GM11168 (cell line): ENCODE measurements at regions not wholly inside any gene's neighbourhood (a gene's known extent, or its start where the extent isn't known, plus 50 kb on each side); places are given as distances from the start of the nearest gene placed in this dataset.
"Not testable (repeated sequence)": the region's sequence is repeated elsewhere in the genome, so short reads cannot be mapped to it uniquely, and the experiment has no call there.

Source experiments
- in situ Hi-C: fragments of 300-500 bp; cut with MboI; formaldehyde crosslinking; loops from one replicate; pipeline ENCODE4 v1.12.0; 2022; ENCODE audit warnings: low sequenced_read_pairs; ENCODE audit not compliant: unreplicated experiment

DNA sequence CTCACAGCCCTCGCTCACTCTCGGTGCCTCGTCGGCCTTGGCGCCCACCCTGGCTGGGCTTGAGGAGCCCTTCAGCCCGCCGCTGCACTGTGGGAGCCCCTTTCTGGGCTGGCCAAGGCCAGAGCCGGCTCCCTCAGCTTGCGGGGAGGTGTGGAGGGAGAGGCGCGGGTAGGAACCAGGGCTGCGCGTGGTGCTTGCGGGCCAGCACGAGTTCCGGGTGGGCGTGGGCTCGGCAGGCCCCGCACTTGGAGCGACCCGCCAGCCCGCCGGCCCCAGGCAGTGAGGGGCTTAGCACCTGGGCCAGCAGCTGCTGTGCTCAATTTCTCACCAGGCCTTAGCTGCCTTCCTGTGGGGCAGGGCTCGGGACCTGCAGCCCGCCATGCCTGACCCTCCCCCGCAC lies 202.4 kb upstream of the PRSS16 start:
- in situ Hi-C loops, result not testable (repeated sequence)

DNA sequence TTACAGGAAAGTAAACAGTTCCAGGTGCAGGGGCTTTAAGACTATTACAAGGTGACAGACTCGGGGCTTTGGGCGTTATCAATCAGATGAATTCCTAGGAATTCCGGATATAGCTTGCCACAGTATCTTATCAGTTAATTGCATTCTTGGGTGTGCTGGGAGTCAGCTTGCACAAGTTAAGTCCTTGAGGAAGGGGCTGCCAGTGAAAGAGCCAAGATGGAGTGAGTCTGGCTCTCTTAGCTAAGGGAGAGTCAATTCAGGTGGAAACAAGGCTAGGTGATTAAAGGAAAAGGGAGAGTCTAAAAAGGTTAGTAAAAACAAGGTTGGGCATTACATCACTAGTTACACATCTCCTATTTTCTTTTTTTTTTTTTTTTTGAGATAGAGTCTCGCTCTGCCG lies 199.8 kb upstream of the PRSS16 start:
- in situ Hi-C loops, result not testable (repeated sequence)

DNA sequence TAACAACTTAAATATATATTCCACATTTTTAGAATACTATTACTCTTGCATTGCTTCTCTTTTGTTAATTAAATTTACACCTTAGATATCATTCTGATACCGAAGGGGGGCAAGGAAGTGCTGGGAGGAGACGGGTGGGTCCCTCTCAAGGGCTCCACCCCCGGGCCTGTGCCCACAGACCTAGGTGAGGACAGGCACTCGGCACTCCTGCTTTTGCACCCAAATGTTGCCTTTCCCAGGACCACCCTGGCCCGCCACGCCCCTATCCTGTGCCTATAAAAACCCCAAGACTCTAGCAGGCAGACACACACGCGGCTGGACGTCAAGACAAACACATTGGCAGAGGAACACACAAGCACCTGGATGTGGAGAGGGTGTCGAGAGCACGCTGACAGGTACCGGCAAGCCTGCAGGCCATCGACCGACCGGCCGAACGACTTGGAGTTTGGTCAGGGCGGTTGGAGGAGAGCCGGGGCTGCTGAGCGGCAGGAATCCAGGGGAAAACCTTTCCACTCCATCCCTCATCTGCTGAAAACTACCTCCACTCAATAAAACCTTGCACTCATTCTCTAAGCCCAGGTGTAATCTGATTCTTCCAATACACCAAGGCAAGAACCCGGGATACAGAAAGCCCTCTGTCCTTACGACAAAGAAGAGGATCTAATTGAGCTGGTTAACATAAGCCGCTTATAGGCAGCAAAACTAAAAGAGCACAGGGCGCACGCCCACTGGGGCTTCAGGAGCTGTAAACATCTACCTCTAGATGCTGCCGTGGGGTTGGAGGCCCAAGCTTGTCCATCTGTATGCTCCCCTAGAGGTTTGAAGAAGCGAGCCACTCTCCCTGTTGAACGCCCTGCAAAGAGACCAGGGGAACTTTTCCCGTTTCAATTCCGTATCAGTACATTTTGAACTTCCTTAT lies 197.4 kb upstream of the PRSS16 start:
- in situ Hi-C loops, result no loop called here

DNA sequence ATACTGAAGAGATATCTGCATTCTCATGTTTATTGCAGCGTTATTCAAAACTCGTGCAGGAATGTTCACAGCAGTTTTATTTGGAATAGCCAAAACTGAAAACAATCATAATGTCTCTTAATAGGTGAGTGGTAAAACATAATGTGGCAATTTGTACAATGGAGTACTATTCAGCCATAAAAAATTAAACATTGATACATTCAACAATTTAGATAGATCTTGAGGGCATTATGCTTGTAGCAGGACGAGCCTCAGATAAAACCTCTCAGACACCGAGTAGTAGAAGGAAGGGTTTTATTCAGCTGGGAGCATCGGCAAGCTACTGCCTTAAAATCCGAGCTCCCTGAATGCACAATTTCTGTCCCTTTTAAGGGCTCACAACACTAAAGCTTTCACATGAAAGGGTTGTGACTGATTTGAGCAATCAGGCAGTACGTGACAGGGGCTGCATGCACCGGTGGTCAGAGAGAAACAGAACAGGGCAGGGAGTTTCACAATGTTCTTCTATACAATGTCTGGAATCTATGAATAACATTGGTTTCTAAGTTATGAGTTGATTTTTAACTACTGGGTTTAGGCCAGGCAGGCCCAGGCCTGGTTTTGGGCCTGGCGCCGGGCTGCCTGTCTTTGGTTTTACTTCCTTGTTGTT lies 195.3 kb upstream of the PRSS16 start:
- in situ Hi-C loops, result not testable (repeated sequence)

DNA sequence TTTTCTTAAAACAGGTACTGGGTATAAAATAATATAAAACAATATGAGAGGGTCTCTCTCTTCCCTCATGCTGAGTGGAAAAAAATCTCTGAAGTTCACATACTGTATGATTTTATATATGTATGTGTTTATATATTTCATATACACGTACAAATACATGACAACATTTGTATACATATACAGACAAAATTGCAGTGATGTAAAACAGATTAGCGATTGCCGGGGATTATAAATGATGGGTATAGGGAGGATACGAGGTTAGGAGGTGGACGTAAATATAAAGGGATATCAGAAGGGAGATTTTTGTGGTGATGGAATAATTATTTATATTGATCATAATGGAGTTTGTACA lies 194.8 kb upstream of the PRSS16 start:
- in situ Hi-C loops, result no loop called here

DNA sequence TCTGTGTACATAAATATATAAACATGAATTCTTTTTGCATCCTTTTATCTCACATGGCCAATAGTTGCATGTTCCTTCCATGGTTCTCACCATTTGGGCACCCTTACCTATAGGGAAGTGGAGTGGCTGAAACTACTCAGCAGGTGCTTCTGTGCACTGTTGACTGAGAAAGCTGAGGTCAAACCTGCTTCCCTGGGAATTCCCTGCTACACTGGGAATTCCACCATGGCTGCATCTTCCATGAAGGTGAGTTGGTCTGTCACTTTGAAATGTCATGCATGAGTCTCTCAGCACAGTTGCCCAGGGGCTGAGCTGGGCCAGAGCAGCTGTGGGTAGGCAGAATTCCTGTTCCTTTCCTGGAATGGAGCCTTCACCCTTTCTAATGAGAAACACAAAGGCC lies 193.8 kb upstream of the PRSS16 start:
- in situ Hi-C loops, result no loop called here

DNA sequence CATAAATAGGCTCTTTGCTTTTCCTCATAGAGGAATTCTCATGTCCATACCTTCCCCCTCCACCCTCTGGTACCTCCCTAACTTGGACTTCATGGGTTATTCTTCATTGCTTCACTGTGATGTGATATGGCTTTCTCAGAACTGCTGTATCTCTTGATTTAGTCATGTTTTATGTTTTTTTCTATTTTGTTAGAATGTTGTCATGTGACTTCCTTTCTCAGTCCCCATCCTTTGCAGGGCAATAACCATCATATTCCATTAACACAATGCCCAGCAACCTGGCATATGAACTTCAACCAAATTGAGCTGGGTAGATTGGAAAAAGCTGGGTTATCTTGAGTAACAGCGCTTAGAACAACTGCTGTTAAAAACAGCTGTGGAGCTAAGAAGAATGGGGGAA lies 190.9 kb upstream of the PRSS16 start:
- in situ Hi-C loops, result no loop called here

DNA sequence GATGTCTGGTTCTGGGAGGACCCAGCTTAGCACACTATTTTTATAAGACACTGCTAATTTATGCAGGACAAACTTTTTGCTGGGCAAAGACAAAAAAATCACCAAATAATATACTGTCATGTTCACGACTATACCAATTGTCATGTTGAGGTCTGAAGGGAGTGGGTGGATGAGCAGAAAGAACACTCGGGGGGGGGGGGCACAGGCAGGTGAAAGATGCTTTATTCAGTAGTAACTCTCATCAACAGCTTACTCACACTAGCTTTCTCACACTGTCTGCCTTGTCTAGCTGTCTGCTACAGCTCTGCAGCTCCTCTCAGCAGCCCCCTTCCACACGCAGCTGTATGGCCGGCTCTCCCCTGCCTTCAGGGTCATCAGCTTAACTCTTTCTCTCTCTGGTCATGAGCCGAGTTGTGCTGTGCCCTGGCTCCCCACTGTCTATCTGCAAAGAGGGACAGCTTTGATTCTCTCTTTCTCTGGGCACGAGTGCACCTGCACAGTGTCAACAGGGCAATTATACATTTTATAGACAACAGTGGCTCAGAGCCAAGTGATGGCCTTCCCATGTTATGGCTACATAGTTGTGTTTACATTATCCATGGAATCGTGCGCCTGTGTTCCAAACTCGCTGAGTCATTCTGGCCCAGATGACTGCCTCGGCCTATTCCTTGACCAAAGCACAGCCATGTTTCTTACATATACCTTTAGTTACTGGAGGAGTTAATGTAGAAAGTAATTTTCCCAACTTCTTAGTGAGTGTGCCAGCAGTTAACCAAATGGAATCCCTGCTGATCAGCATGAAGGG lies 187.7 kb upstream of the PRSS16 start:
- in situ Hi-C loops, result no loop called here

DNA sequence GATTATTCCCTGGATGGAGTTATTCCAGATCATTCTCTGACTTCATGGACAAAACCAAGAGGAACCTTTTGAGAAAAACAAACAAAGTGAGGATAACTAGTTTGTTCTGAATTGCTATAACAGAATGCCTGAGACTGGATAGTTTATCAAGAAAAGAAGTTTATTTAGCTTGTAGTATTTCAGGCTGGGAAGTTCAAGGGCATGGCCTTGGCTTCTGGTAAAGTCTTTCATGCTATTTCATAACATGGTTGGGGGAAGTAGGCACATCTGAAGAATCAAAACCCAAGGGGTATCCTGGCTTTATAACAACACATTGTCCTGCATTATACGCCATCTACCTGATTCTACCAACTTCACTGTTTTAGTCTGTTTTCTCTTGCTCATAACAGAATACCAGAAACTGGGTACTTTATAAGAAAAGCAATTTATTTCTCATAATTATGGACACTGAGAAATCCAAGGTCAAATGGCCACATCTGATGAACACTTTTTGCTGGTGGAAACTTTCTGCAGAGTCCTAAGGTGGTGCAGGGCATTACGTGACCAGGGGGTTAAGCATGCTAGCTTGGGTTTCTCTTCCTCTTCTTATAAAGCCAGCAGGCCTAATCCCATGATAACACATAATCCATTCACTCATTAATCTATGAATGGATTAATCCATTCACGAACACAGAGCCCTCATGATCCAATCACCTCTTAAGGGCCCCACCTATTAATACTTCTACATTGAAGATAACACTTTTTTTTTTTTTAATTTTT lies 186.1 kb upstream of the PRSS16 start:
- in situ Hi-C loops, result no loop called here

DNA sequence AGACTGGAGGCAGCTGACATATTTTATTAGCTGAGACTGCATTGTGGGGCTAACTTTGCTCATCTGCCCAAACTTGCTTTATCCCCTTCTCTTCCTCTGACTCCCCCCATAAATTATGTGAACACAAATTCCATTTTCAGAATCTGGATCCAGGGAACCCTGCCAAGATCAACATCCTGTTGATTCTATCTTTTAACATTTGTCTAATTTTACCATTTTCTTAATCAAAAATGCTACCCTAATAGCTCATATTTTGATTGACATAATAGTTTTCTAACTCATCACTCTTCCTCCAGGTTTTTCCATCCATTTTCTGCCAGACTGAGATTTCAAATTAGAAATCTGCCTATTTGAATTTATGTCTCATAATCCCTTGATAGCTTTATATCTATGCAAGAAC lies 184.7 kb upstream of the PRSS16 start:
- in situ Hi-C loops, result no loop called here

DNA sequence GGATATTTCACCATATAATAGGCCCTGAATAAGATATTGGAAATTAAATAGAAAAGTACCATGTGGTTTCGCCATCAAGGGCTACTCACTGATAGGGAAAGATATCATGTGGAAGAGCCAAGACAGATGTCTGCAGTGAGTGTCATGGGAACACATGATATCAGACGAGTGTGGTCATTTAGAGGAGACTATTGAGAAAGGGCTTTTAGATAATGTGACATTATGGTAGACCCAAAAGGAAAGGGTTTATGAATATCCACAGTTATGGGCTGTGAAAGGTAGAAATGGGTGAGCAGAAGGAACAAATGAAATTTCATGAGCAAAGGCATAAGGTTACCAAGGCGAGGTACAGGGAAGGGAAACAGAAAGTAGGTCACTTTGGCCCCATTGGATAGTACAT lies 182.3 kb upstream of the PRSS16 start:
- in situ Hi-C loops, result no loop called here

DNA sequence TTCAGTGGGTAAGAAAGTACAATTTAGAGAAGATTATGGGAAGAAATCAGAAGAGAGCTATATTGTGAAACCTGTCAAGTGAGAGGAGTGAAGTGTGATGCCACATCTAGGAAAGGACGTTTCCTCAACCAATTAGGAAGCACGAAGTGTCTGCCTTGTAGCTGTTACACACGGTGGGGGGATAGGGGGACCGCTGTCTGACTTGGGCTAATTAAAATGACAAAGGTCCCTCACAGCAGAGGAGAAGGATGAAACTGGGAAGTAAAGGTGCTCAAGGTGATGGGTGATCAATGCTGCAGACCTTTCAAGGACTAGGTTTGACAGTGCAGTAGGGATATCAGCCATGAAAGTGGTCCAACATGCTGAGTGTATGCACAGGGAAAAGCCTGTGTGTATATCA lies 181.1 kb upstream of the PRSS16 start:
- in situ Hi-C loops, result no loop called here

DNA sequence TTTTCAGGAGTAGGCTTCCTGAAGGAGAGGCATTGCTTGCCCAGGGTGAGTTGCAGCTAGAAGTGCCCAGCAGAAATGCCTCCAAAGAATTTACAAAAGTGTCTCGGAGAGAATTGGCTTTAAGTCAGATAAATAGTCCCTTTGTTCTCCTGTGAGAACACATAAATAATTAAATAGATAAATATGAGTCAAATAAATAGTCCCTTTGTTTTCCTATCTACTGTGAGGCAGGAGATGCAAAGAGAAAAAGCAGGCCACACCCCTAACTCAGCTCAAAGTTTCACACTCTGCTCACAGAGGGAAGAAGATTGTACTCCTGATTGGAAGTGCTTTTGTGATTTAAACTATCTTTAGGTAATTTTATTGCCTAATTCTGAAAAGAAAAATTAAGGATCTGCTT lies 180.7 kb upstream of the PRSS16 start:
- in situ Hi-C loops, result no loop called here

DNA sequence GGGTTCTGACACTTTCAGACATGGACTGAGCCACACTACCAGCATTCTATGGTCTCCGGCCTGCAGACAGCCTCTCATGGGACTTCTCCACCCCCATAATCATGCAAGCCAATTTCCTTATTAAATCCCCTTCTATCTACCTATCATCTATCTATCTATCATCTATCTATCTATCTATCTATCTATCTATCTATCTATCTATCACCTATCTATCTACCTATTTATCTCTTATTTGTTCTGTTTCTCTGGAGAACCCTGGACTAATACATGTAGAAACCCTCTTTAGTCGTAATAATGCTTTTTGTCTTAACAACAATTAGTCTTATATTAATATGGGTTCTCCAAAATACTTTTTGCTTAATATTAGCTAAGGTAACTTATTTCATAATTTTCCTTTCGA lies 174.1 kb upstream of the PRSS16 start:
- in situ Hi-C loops, result no loop called here

DNA sequence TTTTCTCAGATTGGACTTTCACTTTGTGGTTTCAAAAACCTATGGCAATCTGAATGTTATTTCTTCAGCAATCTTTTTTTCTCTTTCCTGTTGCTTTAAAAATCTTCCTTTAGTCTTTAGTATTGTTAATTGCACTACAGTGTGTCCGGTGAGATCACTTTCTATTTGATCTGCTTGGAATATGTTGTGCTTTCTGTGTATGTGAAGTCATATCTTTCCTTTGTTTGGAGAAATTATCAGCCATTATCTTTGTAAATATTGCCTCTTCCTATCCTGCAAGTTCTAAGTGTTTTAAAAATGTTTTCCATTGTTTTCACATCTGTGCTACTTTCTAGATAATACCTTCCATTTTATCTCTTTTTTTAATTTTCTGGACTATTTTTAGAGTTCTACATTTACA lies 171.4 kb upstream of the PRSS16 start:
- in situ Hi-C loops, result no loop called here

DNA sequence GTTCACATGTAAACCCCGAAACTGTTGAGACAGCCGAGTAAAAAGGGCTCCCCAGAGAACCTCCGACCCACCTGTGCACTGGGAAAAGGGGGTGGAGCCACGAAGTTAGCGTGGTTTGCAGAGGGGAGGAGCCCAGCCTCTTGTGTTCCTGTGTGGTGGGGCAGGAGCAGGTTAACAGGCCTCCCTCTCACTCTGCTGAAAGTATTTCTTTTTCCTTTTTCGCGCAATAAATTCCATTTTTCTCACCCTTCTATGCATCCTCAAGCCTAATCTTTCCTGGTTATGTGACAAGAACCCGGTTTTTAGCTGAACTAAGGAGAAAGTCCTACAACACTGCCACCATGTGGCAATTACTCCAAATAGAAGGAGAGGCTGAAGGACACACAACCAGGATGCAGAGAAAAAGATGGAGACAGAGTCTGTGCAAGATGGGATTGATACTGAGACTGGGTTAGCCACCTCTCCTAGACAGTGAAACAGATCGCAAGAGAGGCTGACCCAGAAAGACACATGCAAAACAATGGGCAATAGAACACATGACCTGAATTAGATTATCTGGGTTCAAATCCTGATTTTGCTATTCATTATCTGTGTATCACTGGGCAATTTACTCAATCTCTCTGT lies 168.7 kb upstream of the PRSS16 start:
- in situ Hi-C loops, result no loop called here

DNA sequence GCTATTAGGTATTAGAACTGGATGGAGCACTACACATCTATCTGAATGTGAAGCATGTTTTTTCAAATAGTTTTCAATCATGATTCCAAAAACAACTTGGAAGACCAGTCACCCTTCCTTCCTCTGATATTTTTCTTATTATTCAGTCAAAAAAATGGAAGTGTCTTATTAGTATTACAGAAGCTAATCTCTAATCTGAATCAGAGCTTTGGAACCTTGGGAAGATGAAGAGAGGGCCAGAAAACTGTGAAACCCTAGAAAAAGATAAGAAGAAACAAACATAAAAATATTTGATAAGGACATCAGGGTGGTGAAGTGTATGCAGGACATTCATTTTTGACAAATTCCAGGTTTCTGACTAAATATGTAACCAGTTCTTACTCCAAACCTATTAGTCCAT lies 166.3 kb upstream of the PRSS16 start:
- in situ Hi-C loops, result loop anchor here (5.0 kb wide), 1 partner anchor 474 kb away; no protein-coding TSS in a partner anchor

DNA sequence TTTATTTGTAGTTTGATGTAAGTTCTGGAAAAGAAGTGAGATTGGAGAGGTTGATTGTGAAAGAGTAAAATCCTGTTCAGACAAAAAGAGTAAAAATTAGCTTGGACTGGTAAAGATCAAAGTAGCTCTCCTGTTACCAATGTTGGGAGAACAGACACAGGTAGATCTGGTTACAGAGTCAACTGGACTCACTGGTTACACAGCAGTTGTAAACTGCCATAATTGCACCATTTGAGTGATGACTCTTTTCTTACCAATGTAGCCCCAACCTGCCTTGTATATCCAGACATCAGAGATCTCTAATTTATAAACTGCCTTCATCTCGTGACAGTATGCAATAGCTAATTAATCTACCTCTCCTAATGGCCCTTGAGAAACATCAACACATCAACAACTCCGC lies 165.6 kb upstream of the PRSS16 start:
- in situ Hi-C loops, result loop anchor here (5.0 kb wide), 1 partner anchor 475 kb away; no protein-coding TSS in a partner anchor

DNA sequence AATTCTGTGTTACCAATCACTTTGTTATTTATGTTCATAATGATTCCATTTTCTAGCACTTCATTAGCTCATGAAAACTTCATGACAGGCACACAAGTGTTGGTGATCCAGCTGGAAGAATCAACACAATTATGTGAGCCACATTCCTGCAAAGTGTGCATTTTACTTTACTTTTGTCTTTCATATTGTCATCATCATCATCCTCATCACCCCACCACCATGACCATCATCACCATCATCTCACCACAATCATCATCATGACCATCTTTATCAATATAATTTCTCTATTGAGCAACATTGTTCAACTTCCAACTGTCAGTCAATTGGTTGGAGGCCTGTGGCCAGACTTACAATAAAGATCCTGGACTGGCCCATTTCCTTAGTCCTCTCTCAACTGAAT lies 159.4 kb upstream of the PRSS16 start:
- in situ Hi-C loops, result no loop called here
